ENCODE measurements at regions not wholly inside any gene's neighbourhood (a gene's known extent, or its start where the extent isn't known, plus 50 kb on each side); places are given as distances from the start of the nearest gene placed in this dataset.

- ChIA-PET CTCF (no interaction called here), POLR2A (no interaction called here)
- H3K36me3 ChIP-seq (ENCODE audit: insufficient read depth, low read length): no peaks in the 10 kb centered on the region
- Mint-ChIP-seq H3K4me3 (no peak overlapping the region), H3K36me3 (ENCODE audit: low read depth) (no peaks in the 10 kb centered on the region), H3K4me1 (ENCODE audit: low read depth) (no peaks in the 10 kb centered on the region), H3K27me3 (no peaks in the 10 kb centered on the region), H3K9me3 (no peaks in the 10 kb centered on the region), H3K27ac (no peak overlapping the region)
- no peak overlapping the region for H3K4me3 ChIP-seq (ENCODE audit: low read length)
- H3K27me3 ChIP-seq (ENCODE audit: control insufficient read depth in 1 of 2, insufficient read depth in 2 of 2, low read length in 2 of 2): no peaks in the 10 kb centered on the region
- no peak for TF ChIP-seq CTCF (IDR thresholded peaks at IDR 0.05)
- no peak for ATAC-seq (ENCODE audit: poor library complexity)
- no peak overlapping the region for H3K27ac ChIP-seq (ENCODE audit: low read depth in 1 of 2, low read length in 2 of 2)
- no peak for DNase-seq
- intact Hi-C loops (cut with DNase I, micrococcal nuclease): no loop called here
- H3K4me1 ChIP-seq (ENCODE audit: insufficient read depth, low read length): no peaks in the 10 kb centered on the region
- peaks cover 5 to 11% of the 10 kb centered on the region in 2 experiments for H3K9me3 ChIP-seq (ENCODE audit: control insufficient read depth in 1 of 2, insufficient read depth in 1 of 2, low read length in 2 of 2)
Measured at GRCh38 chr9:17024129-17024528, 110.7 kb upstream of the CNTLN start.

GRCh38 chr9:17021387-17021970 lies 113.4 kb upstream of the CNTLN start:
- no peak overlapping the region for H3K27ac Mint-ChIP-seq
- Histone ChIP-seq H3K27me3 (ENCODE audit: control insufficient read depth in 1 of 2, insufficient read depth in 2 of 2, low read length in 2 of 2) (no peaks in the 10 kb centered on the region), H3K4me1 (ENCODE audit: insufficient read depth, low read length) (no peaks in the 10 kb centered on the region), H3K4me3 (ENCODE audit: low read length) (no peak overlapping the region), H3K36me3 (ENCODE audit: insufficient read depth, low read length) (no peaks in the 10 kb centered on the region), H3K9me3 (ENCODE audit: control insufficient read depth in 1 of 2, insufficient read depth in 1 of 2, low read length in 2 of 2) (peaks cover 5 to 19% of the 10 kb centered on the region in 2 experiments), H3K27ac (ENCODE audit: low read depth in 1 of 2, low read length in 2 of 2) (no peak overlapping the region)
- no peaks in the 10 kb centered on the region for H3K27me3 Mint-ChIP-seq
- ChIA-PET CTCF (no interaction called here), POLR2A (no interaction called here)
- no peaks in the 10 kb centered on the region for H3K36me3 Mint-ChIP-seq (ENCODE audit: low read depth)
- no peaks in the 10 kb centered on the region for H3K4me1 Mint-ChIP-seq (ENCODE audit: low read depth)
- no peaks in the 10 kb centered on the region for H3K9me3 Mint-ChIP-seq
- no peak for TF ChIP-seq CTCF (IDR thresholded peaks at IDR 0.05)
- intact Hi-C loops (cut with DNase I, micrococcal nuclease): no loop called here
- ATAC-seq (ENCODE audit: poor library complexity) (no peak), DNase-seq (no peak)
- no peak overlapping the region for H3K4me3 Mint-ChIP-seq

- CTCF ChIA-PET: no interaction called here
- H3K36me3 Mint-ChIP-seq (ENCODE audit: low read depth): no peaks in the 10 kb centered on the region
- POLR2A ChIA-PET: no interaction called here
Measured at GRCh38 chr9:17019398-17019797, 115.4 kb upstream of the CNTLN start.

More at GRCh38 chr9:17019398-17019797, 115.4 kb upstream of the CNTLN start:
- Mint-ChIP-seq H3K27ac (no peak overlapping the region), H3K27me3 (no peaks in the 10 kb centered on the region), H3K4me3 (no peak overlapping the region), H3K4me1 (ENCODE audit: low read depth) (no peaks in the 10 kb centered on the region), H3K9me3 (no peaks in the 10 kb centered on the region)
- Histone ChIP-seq H3K27ac (ENCODE audit: low read depth in 1 of 2, low read length in 2 of 2) (no peak overlapping the region), H3K36me3 (ENCODE audit: insufficient read depth, low read length) (no peaks in the 10 kb centered on the region), H3K9me3 (ENCODE audit: control insufficient read depth in 1 of 2, insufficient read depth in 1 of 2, low read length in 2 of 2) (peaks cover 4 to 19% of the 10 kb centered on the region in 2 experiments), H3K27me3 (ENCODE audit: control insufficient read depth in 1 of 2, insufficient read depth in 2 of 2, low read length in 2 of 2) (no peaks in the 10 kb centered on the region), H3K4me1 (ENCODE audit: insufficient read depth, low read length) (no peaks in the 10 kb centered on the region), H3K4me3 (ENCODE audit: low read length) (no peak overlapping the region)
- intact Hi-C loops (cut with DNase I, micrococcal nuclease): no loop called here
- ATAC-seq (ENCODE audit: poor library complexity) (no peak), DNase-seq (no peak)
- TF ChIP-seq CTCF (IDR thresholded peaks at IDR 0.05): no peak
